Islet precursor cell (in vitro differentiated cells): ENCODE measurements at regions not wholly inside any gene's neighbourhood (a gene's known extent, or its start where the extent isn't known, plus 50 kb on each side); places are given as distances from the start of the nearest gene placed in this dataset.
A peak's percentile ranks its signal among the peaks of the same experiment; 100 is the strongest.

Experiments
- DNase-seq: peaks from one replicate; pipeline ENCODE4 v3.0.0-alpha.2; 2018

DNA sequence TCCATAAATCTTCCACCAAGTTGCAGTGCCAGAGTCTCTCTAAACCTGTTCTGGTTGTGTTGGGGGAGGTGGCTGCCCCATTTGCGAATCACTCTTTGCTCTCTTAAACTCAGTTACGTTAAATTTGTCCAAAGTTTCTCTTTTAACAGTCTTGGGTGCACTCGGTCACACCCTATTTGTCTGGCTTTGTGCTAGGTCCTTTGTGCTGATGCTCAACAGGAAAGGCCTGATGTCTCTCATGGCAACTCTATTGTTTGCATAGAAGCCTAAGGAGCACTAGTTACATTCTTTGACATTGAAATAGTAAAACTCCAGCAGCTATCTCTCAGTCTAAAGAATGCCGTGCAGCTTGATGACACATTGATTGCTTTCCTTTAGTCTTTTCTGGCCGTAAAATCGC, 105.1 kb downstream of the TRMT11 start:
- peak; percentile 52 for DNase-seq

DNA sequence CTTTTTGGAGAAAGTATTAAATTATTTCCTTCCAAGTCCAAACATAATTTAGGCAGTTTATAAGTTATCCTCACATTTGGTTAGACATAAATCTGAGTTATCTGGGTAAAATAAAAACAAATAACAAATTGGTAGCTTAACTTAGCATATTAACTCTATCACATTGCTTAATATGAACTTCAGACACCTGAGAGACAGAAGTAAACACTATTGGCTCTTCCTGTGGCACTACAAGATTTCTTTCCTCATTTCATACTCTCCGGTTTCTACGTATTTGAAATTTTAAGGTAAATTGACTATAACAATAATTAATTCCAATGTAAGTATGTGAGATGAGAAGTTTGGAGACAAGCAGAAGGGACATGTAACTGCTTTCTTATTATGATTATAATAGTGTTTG, 106.8 kb downstream of the TRMT11 start:
- DNase-seq: no peak

DNA sequence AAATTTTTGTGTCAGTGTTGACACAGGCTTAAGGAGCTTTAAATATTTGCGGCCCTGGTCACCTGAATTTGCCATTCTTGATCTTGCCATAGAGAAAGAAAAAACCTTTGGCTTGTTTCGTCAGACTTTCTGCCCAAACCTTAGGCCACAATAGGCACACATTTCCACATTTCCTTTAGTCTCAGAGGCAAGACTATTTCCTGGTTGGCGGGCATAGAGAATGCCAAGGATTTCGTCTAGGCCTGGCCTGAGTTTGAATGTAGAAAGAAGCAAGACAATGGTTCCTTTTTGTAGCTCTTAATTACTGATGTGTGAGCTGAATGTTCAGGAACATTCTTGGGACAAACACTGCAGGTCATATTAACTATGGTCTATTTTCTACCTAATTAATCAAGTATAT, 108.1 kb downstream of the TRMT11 start:
- DNase-seq: no peak

DNA sequence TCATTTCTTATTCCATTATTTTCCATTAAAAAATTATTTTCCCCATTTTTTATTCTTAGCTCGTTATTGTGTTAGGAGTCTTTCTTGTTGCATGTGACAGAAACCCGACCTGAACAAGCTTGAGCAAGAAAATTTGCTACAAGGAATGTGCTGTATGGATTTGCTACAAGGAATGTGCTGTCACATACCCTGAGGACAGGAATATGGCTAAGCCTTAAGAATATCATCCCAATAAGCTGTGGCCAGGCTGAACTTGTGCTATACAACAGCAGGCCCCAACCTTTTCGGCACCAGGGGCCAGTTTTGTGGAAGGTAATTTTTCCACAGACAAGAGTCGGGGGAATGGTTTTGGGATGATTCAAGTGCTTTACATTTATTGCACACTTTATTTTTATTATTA, 114.0 kb downstream of the TRMT11 start:
- no peak for DNase-seq

DNA sequence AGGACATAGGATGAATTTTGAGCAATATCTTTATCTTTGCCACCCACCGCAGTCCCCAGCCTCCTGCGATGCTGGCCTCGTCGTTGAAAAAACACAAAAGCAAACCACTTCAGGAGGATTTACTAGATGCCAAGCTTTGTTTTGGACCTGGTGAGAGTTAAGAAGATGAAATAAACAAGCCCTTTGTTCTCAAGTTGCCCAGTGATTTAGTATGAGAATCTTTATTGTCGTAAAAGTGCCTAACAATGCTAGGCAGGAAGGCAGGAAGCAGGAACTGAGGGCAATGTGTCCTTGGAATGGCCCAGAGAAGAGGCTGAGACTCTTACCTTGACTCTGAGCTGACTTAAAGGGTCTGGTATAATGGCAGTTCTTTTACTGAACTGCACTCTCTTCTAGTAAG, 116.0 kb downstream of the TRMT11 start:
- DNase-seq: no peak

- DNase-seq: no peak
These were observed 117.7 kb downstream of the TRMT11 start for GRCh38 chr6:126103993-126104392.

DNA sequence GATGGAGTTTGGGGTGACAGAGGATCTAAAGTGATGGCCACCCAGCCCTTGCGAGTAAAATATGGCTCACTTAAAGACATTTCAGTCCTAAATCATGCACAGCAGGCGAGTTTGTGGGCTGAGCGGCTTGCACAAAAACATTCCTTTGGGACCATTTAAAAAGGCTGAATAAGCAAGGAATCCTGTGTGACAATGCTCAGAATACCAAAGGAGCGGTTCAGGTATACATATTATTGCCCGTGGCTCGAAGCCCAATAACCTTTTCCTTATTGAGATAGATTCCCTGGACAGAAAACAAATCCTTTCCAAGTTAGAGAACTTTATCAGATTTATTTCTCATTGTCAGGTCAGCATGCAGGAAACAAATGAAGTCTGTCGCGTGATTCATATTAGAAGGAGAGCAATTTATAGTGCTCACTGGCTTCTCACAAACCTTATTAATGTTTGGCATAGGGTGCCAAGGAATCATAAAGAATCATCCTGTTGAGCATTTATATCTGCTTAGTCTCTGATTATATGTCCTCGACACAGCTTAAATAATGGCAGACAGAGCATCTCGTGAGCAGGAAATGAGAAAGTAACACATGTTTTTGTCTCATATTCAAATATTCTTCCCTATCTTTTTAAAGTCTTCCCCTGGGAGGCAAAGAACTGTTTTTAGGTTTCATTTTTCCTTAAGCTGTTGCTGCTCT, 121.3 kb downstream of the TRMT11 start:
- DNase-seq: peak; percentile 62

- DNase-seq: no peak
These were observed 124.4 kb downstream of the TRMT11 start for GRCh38 chr6:126110512-126111270.

- no peak for DNase-seq
These were observed 125.0 kb downstream of the TRMT11 start for GRCh38 chr6:126111327-126111726.

- DNase-seq: no peak
These were observed 125.9 kb downstream of the TRMT11 start for GRCh38 chr6:126112171-126112632.

- no peak for DNase-seq
These were observed 126.9 kb downstream of the TRMT11 start for GRCh38 chr6:126113261-126113660.

- DNase-seq: no peak
These were observed 130.9 kb downstream of the TRMT11 start for GRCh38 chr6:126117251-126117650.

- DNase-seq: no peak
These were observed 131.9 kb downstream of the TRMT11 start for GRCh38 chr6:126118058-126118755.

DNA sequence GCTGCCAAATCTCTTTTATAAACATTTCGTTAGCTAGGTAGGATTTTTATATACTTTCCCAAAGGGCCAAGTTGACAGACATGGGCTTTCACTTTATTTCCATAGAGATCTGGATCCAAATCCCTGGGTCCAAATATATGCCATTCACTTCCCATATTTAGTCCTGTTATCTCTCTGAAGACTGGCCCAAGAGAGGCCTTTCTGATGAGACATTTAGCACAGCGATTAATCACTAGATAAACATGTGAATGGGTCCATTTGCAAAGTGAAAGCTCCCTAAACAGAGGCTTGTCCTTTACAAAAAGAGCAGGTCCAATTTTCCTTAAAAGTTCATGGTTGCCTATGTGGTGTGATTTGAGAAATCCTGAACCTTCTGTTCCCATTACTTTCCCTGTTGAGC, 132.6 kb downstream of the TRMT11 start:
- DNase-seq: no peak

DNA sequence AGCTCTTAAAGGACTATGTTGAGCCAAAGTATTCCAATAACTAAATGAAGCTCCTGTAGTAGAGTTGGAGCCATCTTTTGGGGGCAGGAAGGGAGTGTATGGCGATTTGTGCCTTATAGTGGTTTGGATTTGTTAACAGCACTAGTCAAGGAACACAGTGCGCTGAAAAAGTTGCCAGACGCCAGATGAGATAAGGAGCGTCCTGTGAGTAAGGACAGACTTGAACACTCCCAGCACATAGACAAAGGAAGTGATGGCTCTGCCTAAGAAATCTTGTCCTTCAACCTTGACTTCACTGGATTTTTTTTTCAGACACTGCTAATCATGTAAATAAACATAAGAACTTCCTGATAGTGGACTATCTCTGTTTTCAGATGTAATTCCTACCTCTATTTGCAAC, 136.9 kb downstream of the TRMT11 start:
- peak; percentile 86 for DNase-seq

GRCh38 chr6:126127659-126128058, 141.3 kb downstream of the TRMT11 start:
- no peak for DNase-seq

- DNase-seq: no peak
These were observed 144.9 kb downstream of the TRMT11 start for GRCh38 chr6:126131246-126131645.

DNA sequence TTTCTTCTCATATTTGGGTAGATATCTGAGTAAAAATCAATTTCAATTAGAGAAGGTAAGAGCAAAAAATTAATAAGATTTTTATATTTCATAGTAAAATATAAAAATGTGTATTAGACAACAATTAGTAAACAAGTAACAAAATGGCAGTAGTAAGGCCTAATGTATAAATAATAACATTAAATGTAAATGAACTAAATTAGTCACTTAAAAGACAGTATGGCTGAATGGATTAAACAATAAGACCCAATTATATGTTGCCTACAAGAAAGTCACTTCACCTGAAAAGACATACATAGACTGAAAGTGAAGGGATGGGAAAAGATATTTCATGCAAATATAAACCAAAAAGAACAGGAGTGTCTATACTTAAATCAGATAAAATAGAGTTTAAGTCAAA, 147.6 kb downstream of the TRMT11 start:
- no peak for DNase-seq

- DNase-seq: no peak
These were observed 148.2 kb downstream of the TRMT11 start for GRCh38 chr6:126134491-126134890.

GRCh38 chr6:126140015-126140414, 153.7 kb downstream of the TRMT11 start:
- DNase-seq: no peak

DNA sequence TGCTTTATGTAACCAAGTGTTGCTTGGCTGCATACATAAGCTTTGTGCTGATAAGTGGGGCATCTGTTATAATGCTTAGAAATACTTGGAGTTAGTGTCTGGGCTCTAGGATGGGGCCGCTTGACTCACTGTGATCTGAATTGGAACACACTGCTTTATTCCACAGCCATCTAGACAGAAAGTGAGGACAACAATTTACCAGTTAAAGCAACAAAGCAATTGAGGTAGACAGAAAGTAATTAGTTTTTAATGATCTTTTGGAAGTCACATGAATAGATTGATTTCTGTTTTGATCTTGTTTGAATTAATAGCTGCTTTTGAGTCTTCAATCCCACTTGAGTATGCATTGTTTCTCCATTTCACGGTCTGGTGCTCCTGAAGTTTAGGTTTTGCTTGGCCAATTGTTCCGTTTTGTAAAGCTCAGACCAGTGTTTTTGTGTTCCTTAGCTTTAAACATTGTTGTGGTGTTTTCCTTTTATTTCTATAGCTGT, 157.5 kb downstream of the TRMT11 start:
- DNase-seq: no peak

DNA sequence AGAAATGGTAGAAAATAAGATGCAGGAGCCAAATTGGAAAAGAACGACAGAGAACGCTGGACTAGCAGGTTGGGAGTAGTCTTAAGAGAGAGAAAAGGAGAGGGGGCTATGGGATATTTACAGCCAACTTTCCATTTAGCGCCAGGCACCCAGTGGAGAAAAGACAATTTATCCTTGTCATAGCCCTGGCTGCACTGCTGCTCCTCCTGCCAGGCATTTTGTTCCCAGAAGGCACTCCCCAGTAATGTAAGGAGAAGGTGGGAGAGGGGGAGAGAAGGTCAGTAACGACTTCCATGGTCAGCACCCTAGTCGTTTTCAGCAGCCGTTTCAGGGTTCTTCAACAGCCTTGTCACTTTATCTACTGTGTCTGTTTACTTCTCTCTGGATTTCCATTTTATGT, 159.0 kb downstream of the TRMT11 start:
- no peak for DNase-seq

DNA sequence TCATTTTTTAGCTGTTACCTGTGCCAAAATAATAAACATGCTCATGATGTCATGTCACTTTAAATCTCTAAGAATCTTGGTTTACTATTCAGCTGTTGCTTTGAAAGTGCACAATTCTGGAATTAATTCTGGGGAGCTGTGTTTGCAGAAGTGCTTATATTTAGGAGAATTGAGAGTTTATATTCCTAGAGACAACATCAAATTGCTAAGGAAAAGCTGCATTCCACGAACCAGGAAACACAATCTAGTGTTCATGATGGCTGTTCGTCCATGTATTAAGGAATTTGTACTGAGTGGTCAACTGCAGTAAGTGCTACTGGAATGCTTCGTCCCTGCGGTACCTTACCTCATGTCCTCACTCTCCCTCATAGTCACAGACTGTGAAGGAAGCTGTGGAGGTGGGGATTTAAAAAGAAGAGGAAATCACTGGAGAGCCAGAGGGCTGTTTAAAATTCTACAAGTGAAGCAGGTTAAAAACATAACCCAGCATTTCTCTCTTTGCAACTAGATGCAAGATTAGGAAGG, 161.0 kb downstream of the TRMT11 start:
- no peak for DNase-seq

GRCh38 chr6:126148853-126149252, 162.5 kb downstream of the TRMT11 start:
- DNase-seq: no peak
